ENCODE measurements at regions not wholly inside any gene's neighbourhood (a gene's known extent, or its start where the extent isn't known, plus 50 kb on each side); places are given as distances from the start of the nearest gene placed in this dataset.

- Histone ChIP-seq H3K36me3 (no peaks in the 10 kb centered on the region), H4K20me1 (no peaks in the 10 kb centered on the region), H3K27ac (no peak overlapping the region), H3K4me2 (peak overlapping the region in 9 of 11 experiments; percentile 14 to 61 (median 32); a peak in 10 of 22 replicates), H3K9me3 (replicated peaks in 1 of 11) (peaks cover 0 to 1% (median 0%) of the 10 kb centered on the region in 11 experiments; a peak in 1 of 22 replicates), H3K27me3 (no peaks in the 10 kb centered on the region), H3K9ac (no peak overlapping the region), H3K4me1 (peaks cover 4 to 32% (median 20%) of the 10 kb centered on the region in 10 experiments; a peak in 15 of 20 replicates), H3K4me3 (no peak overlapping the region)
- TF ChIP-seq Cebpa-rat (IDR thresholded peaks at IDR 0.05) = no peak
Observed at GRCh38 chr20:4412216-4412615, 163.1 kb upstream of the ADRA1D start.

- no peaks in the 10 kb centered on the region for H4K20me1 ChIP-seq
- no peaks in the 10 kb centered on the region for H3K36me3 ChIP-seq
- H3K4me1 ChIP-seq = peaks cover 4 to 32% (median 20%) of the 10 kb centered on the region in 10 experiments; a peak in 15 of 20 replicates
- peak overlapping the region in 10 of 11 experiments; percentile 14 to 61 (median 32); a peak in 12 of 22 replicates for H3K4me2 ChIP-seq
- H3K27ac ChIP-seq = no peak overlapping the region
- H3K4me3 ChIP-seq = no peak overlapping the region
- no peaks in the 10 kb centered on the region for H3K9me3 ChIP-seq (replicated peaks in 1 of 11)
- no peak overlapping the region for H3K9ac ChIP-seq
- TF ChIP-seq Cebpa-rat (IDR thresholded peaks at IDR 0.05) = no peak
- no peaks in the 10 kb centered on the region for H3K27me3 ChIP-seq
Observed at GRCh38 chr20:4411744-4412143, 162.7 kb upstream of the ADRA1D start.

DNA sequence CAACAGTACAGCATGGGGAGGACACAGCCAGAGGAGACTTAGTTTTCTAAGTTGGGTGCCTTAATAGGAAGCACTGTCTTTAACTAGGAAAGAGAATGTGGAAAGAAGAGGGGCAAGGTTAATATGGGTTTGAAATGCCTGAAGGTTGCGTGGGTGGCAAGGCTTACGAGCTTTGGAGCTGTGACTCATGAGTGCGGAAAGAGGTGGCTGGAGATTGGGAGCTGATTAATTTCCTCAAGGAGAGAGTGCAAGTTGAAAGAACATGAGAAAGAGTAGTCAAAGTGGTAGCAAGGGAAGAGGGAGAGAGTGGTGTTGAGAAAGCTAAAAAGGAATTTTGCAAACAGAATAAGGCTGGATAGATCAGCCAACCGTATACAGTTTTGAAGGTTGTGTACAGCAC is 157.5 kb upstream of the ADRA1D start:
- Histone ChIP-seq H3K4me1 (peaks cover under 1 to 5% (median 2%) of the 10 kb centered on the region in 10 experiments; a peak in 11 of 20 replicates), H3K9ac (no peak overlapping the region), H3K4me2 (no peak overlapping the region), H3K4me3 (no peak overlapping the region), H3K27ac (no peak overlapping the region), H3K36me3 (no peaks in the 10 kb centered on the region), H3K9me3 (replicated peaks in 1 of 11) (peaks cover 0 to 15% (median 0%) of the 10 kb centered on the region in 11 experiments; a peak in 1 of 22 replicates), H3K27me3 (no peaks in the 10 kb centered on the region), H4K20me1 (no peaks in the 10 kb centered on the region)
- TF ChIP-seq Cebpa-rat (IDR thresholded peaks at IDR 0.05) = no peak

DNA sequence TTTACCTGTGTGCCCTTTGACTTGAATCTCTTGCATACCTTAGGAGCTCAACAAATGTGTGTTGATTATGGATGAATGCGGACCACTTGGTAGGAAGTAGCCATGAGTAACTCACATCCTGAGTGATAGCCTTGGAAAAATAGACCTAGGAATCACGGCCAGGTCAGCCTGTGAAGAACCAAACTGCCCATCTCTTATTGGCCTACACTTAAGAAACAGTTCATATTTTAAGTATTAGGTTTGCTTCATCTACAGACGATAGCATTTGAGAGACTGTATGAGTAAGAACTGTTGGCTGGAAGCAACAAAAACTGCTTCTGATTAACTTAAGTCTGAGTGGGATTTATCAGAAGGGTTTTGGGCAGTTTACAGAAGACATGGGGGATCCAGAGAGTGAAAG is 152.5 kb upstream of the ADRA1D start:
- TF ChIP-seq Cebpa-rat (IDR thresholded peaks at IDR 0.05) = no peak
- Histone ChIP-seq H4K20me1 (no peaks in the 10 kb centered on the region), H3K4me1 (no peaks in the 10 kb centered on the region), H3K9ac (no peak overlapping the region), H3K4me3 (no peak overlapping the region), H3K9me3 (replicated peaks in 1 of 11) (peaks cover 10 to 40% (median 15%) of the 10 kb centered on the region in 11 experiments; a peak in 20 of 22 replicates), H3K36me3 (no peaks in the 10 kb centered on the region), H3K27me3 (no peaks in the 10 kb centered on the region), H3K4me2 (no peak overlapping the region), H3K27ac (no peak overlapping the region)

GRCh38 chr20:4384961-4385360 is 135.9 kb upstream of the ADRA1D start:
- no peak overlapping the region for H3K9ac ChIP-seq
- peaks cover 0 to 16% (median 11%) of the 10 kb centered on the region in 11 experiments; a peak in 17 of 22 replicates for H3K9me3 ChIP-seq (replicated peaks in 1 of 11)

DNA sequence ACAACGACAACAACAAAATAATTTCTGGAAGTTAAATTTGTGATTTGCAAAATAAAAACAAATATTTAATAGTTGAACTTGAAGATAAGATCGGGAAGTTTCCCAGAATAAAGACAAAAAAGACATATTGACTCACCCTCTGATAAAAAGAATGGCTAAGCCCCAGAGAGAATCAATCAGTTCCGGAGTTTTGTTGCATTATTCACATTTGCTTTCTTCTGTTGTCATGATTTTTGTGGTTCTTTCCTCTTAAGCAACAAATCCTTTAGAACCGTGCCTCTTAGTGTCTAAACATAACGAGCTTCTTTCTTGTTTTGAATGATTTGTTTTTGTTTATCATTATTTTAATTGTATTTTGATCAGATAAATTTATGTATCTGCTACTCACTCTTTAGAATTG is 134.9 kb upstream of the ADRA1D start:
- H3K27me3 ChIP-seq = no peaks in the 10 kb centered on the region
- H3K9me3 ChIP-seq (replicated peaks in 1 of 11) = peaks cover 0 to 16% (median 11%) of the 10 kb centered on the region in 11 experiments; a peak in 17 of 22 replicates
- no peak overlapping the region for H3K27ac ChIP-seq
- H3K4me2 ChIP-seq = no peak overlapping the region
- no peaks in the 10 kb centered on the region for H3K4me1 ChIP-seq
- no peak overlapping the region for H3K4me3 ChIP-seq
- no peaks in the 10 kb centered on the region for H4K20me1 ChIP-seq
- no peaks in the 10 kb centered on the region for H3K36me3 ChIP-seq
- no peak overlapping the region for H3K9ac ChIP-seq
- TF ChIP-seq Cebpa-rat (IDR thresholded peaks at IDR 0.05) = no peak

More at GRCh38 chr20:4384961-4385360, 135.9 kb upstream of the ADRA1D start:
- H3K4me1 ChIP-seq = no peaks in the 10 kb centered on the region
- H3K4me2 ChIP-seq = no peak overlapping the region
- no peak overlapping the region for H3K4me3 ChIP-seq
- no peak overlapping the region for H3K27ac ChIP-seq
- no peaks in the 10 kb centered on the region for H3K36me3 ChIP-seq
- no peak for TF ChIP-seq Cebpa-rat (IDR thresholded peaks at IDR 0.05)
- H4K20me1 ChIP-seq = no peaks in the 10 kb centered on the region
- H3K27me3 ChIP-seq = no peaks in the 10 kb centered on the region

GRCh38 chr20:4375881-4376280 is 126.8 kb upstream of the ADRA1D start:
- no peak overlapping the region for H3K4me3 ChIP-seq
- no peak for TF ChIP-seq Cebpa-rat (IDR thresholded peaks at IDR 0.05)
- no peaks in the 10 kb centered on the region for H3K36me3 ChIP-seq
- no peaks in the 10 kb centered on the region for H4K20me1 ChIP-seq
- H3K4me2 ChIP-seq = peak overlapping the region in 2 of 11 experiments; percentile 10 to 31; a peak in 3 of 22 replicates
- H3K9ac ChIP-seq = no peak overlapping the region
- no peaks in the 10 kb centered on the region for H3K27me3 ChIP-seq
- H3K9me3 ChIP-seq (replicated peaks in 1 of 11) = peaks cover 0 to 13% (median 3%) of the 10 kb centered on the region in 11 experiments; a peak in 8 of 22 replicates
- H3K27ac ChIP-seq = no peak overlapping the region
- peaks cover 0 to 19% (median 5%) of the 10 kb centered on the region in 10 experiments; a peak in 10 of 20 replicates for H3K4me1 ChIP-seq

DNA sequence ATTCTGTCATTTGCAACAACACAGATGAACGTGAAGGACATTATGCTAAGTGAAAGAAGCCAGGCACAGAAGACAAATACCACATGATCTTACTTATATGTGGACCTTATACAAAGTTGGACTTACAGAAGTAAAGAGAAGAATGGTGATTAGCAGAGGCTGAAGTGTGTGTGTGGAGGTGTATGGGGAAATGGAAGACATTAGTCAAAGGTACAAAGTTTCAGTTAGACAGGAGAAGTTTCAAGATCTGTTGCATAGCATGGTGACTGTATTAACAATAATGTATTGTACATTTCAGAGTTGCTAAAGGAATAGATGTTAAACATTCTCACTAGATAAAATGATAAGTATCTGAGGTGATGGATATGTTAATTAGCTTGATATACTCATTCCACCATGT is 124.4 kb upstream of the ADRA1D start:
- Histone ChIP-seq H3K27me3 (no peaks in the 10 kb centered on the region), H3K9me3 (replicated peaks in 1 of 11) (peaks cover 0 to 13% (median 5%) of the 10 kb centered on the region in 11 experiments; a peak in 8 of 22 replicates), H4K20me1 (no peaks in the 10 kb centered on the region), H3K4me3 (no peak overlapping the region), H3K4me2 (no peak overlapping the region), H3K4me1 (peaks cover 7 to 38% (median 20%) of the 10 kb centered on the region in 10 experiments; a peak in 16 of 20 replicates), H3K36me3 (no peaks in the 10 kb centered on the region), H3K27ac (no peak overlapping the region), H3K9ac (no peak overlapping the region)
- no peak for TF ChIP-seq Cebpa-rat (IDR thresholded peaks at IDR 0.05)

DNA sequence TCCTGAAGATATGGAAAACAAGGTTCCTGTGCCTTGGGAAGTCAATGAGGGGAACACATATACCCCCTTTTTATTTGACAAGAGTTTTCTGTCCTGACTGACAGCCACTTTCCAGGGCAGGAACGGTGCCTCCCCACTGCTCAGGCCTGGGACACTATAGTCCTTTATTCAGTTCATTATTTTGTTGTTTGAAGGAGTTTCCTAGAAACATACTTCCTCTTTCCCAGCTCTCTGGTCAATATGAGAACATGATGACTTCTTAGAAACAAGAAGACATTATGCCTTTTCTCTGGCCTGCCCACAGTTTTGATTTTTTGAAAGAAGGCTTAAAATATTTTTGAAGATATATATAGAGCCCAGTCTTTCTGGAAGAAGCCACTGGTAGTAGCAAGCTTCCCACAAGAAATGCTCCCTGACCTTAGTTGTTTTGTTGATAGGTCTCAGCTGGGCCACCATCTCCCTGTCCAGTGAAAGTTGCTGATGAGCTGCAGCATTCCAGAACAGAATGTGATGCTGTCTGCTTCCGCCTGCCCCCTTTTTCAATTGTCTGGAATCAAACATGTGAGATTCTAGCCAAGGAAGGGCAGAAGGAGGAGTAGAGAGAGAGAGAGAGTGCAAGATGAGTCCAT is 122.7 kb upstream of the ADRA1D start:
- no peak for TF ChIP-seq Cebpa-rat (IDR thresholded peaks at IDR 0.05)
- H3K4me1 ChIP-seq = peaks cover 7 to 38% (median 20%) of the 10 kb centered on the region in 10 experiments; a peak in 16 of 20 replicates
- no peaks in the 10 kb centered on the region for H3K27me3 ChIP-seq
- no peaks in the 10 kb centered on the region for H4K20me1 ChIP-seq
- H3K4me3 ChIP-seq = no peak overlapping the region
- peaks cover 0 to 20% (median 5%) of the 10 kb centered on the region in 11 experiments; a peak in 8 of 22 replicates for H3K9me3 ChIP-seq (replicated peaks in 1 of 11)
- peak overlapping the region in 1 of 11 experiments; percentile 41; a peak in 3 of 22 replicates for H3K27ac ChIP-seq
- no peaks in the 10 kb centered on the region for H3K36me3 ChIP-seq
- peak overlapping the region in 5 of 11 experiments; percentile 13 to 75 (median 34); a peak in 7 of 22 replicates for H3K4me2 ChIP-seq
- no peak overlapping the region for H3K9ac ChIP-seq

Data from BLaER1 treated with 17β-estradiol and CSF1 and Interleukin-3, amounts not matched to agents 10 nM and 100 nM (cell line).